Neuronal stem cell (in vitro differentiated cells): ENCODE measurements at regions not wholly inside any gene's neighbourhood (a gene's known extent, or its start where the extent isn't known, plus 50 kb on each side); places are given as distances from the start of the nearest gene placed in this dataset.

Source experiments
- DNase-seq: peaks from one replicate; pipeline ENCODE4 v3.0.0-alpha.2; 2013; ENCODE audit warnings: low spot score
- H2AFZ ChIP-seq: one replicate; pipeline ENCODE4 v1.6.1; 2013; ENCODE audit warnings: mild to moderate bottlenecking, low read length, inconsistent platforms
- H2AK5ac ChIP-seq: 2 replicates; pipeline ENCODE4 v1.6.1; 2013; ENCODE audit warnings: low read depth, mild to moderate bottlenecking, inconsistent platforms, low read length, moderate library complexity, mixed read lengths
- H2BK120ac ChIP-seq: 2 replicates; pipeline ENCODE4 v1.6.1; 2013; ENCODE audit warnings: low read depth, mild to moderate bottlenecking, inconsistent platforms, low read length, moderate library complexity, mixed read lengths
- H2BK12ac ChIP-seq: one replicate; pipeline ENCODE4 v1.6.1; 2013; ENCODE audit warnings: low read length, inconsistent platforms
- H2BK15ac ChIP-seq: 2 replicates; pipeline ENCODE4 v1.6.1; 2013; ENCODE audit warnings: mild to moderate bottlenecking, low read length, inconsistent platforms, mixed read lengths
- H2BK5ac ChIP-seq: one replicate; pipeline ENCODE4 v1.6.1; 2013; ENCODE audit warnings: inconsistent platforms, mild to moderate bottlenecking, low read length, moderate library complexity
- H3K14ac ChIP-seq: one replicate; pipeline ENCODE4 v1.6.1; 2013; ENCODE audit warnings: low read length, inconsistent platforms
- H3K18ac ChIP-seq: 2 replicates; pipeline ENCODE4 v1.6.1; 2013; ENCODE audit warnings: low read length, inconsistent platforms
- H3K23ac ChIP-seq: 2 replicates; pipeline ENCODE4 v1.6.1; 2013; ENCODE audit warnings: low read depth, mild to moderate bottlenecking, mixed read lengths, low read length, inconsistent platforms; ENCODE audit not compliant: poor library complexity
- H3K27ac ChIP-seq: replicated peaks from 3 replicates; pipeline ENCODE4 v1.5.1; 2013; ENCODE audit warnings: low read length, inconsistent platforms
- H3K27me3 ChIP-seq, 3 experiments: 2 replicates each; pipeline ENCODE4 v1.6.1; 2013; ENCODE audit warnings: low read length in 3 of 3, mild to moderate bottlenecking in 2 of 3, inconsistent platforms in 1 of 3, low read depth in 1 of 3, mixed read lengths in 1 of 3, moderate library complexity in 1 of 3; ENCODE audit not compliant: control insufficient read depth in 3 of 3, insufficient read depth in 3 of 3
- H3K36me3 ChIP-seq, 2 donors: replicated peaks in 1 of 2; 2 replicates each; pipeline ENCODE4 v1.6.1; 2013; ENCODE audit warnings: low read length in 2 of 2; ENCODE audit not compliant: control insufficient read depth in 2 of 2, insufficient read depth in 2 of 2
- H3K4ac ChIP-seq: 2 replicates; pipeline ENCODE4 v1.6.1; 2013; ENCODE audit warnings: inconsistent platforms, mild to moderate bottlenecking, low read length, moderate library complexity
- H3K4me1 ChIP-seq, 2 donors: 1 replicate in 1 of 2; 2 replicates in 1 of 2; pipeline ENCODE4 v1.6.1; 2013; ENCODE audit warnings: low read length in 2 of 2, low read depth in 1 of 2; ENCODE audit not compliant: control insufficient read depth in 2 of 2, insufficient read depth in 1 of 2
- H3K4me2 ChIP-seq: one replicate; pipeline ENCODE4 v1.6.1; 2013; ENCODE audit warnings: mild to moderate bottlenecking, low read length, inconsistent platforms; ENCODE audit not compliant: insufficient read depth, poor library complexity, severe bottlenecking
- H3K4me3 ChIP-seq, 2 donors: 2 replicates each; pipeline ENCODE4 v1.5.1; 2013; ENCODE audit warnings: low read length in 2 of 2, mild to moderate bottlenecking in 2 of 2, inconsistent platforms in 1 of 2, moderate library complexity in 1 of 2
- H3K79me1 ChIP-seq: one replicate; pipeline ENCODE4 v1.6.1; 2013; ENCODE audit warnings: low read depth, mild to moderate bottlenecking, inconsistent platforms, low read length, moderate library complexity
- H3K9ac ChIP-seq: one replicate; pipeline ENCODE4 v1.6.1; 2013; ENCODE audit warnings: mild to moderate bottlenecking, low read depth, low read length, inconsistent platforms; ENCODE audit not compliant: poor library complexity
- H3K9me3 ChIP-seq, 2 donors: replicated peaks in 1 of 2; 2 replicates each; pipeline versions ENCODE3 to v1.6.1; 2013; ENCODE audit warnings: low read length in 2 of 2, mild to moderate bottlenecking in 2 of 2, inconsistent platforms in 1 of 2, low read depth in 1 of 2, mixed read lengths in 1 of 2, moderate library complexity in 1 of 2; ENCODE audit not compliant: control insufficient read depth in 2 of 2, insufficient read depth in 1 of 2
- H4K8ac ChIP-seq: one replicate; pipeline ENCODE4 v1.6.1; 2013; ENCODE audit warnings: low read depth, mild to moderate bottlenecking, inconsistent platforms, low read length, moderate library complexity
- H4K91ac ChIP-seq: one replicate; pipeline ENCODE4 v1.6.1; 2013; ENCODE audit warnings: low read length, low read depth, mild to moderate bottlenecking, inconsistent platforms; ENCODE audit not compliant: poor library complexity
- WGBS, 2 donors: extraction: QIAGEN DNeasy Blood & Tissue Kit; methylation state at CpG; one replicate each; pipeline ENCODE4 v1.1.7; 2013; ENCODE audit warnings: missing lambda C conversion rate in 2 of 2, mixed read lengths in 1 of 2; ENCODE audit not compliant: insufficient read length in 2 of 2, insufficient replicate concordance in 1 of 2; ENCODE audit errors: extremely low coverage in 2 of 2; 5-methylcytosine and 5-hydroxymethylcytosine counted together

DNA sequence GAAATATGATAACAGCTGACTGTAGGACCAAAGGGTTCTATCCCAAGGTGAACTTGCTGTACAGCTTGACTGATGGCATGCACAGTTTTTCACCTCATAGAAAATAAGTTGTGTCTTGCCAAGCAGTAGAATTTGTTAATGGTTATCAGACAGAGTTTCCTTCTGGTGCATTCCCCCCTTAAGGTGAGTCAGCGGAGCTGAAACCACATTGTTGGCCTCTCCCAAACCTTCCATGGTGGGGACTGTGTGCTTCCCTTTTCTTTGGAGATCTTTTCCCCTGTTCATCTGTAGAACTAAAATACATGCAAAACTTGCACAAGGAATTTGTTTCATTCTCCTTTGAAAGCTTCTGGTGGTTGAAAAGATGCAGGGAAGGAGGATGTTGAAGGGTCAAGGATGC is 179.8 kb downstream of the FGF1 start:
- Histone ChIP-seq H2BK12ac (no peak overlapping the region), H3K23ac (no peak overlapping the region), H3K36me3 (no peaks in the 10 kb centered on the region), H2AK5ac (no peak overlapping the region), H3K27me3 (no peaks in the 10 kb centered on the region), H3K4me2 (no peak overlapping the region), H3K9me3 (no peaks in the 10 kb centered on the region), H3K4me3 (no peak overlapping the region), H3K27ac (no peak overlapping the region), H3K14ac (no peak overlapping the region), H4K91ac (no peak overlapping the region), H2BK120ac (no peak overlapping the region), H3K79me1 (no peaks in the 10 kb centered on the region), H4K8ac (no peak overlapping the region), H3K9ac (no peak overlapping the region), H2BK15ac (no peak overlapping the region), H2AFZ (no peak overlapping the region), H3K4me1 (peaks cover 0 to 2% of the 10 kb centered on the region in 2 donors), H2BK5ac (no peak overlapping the region), H3K18ac (no peak overlapping the region), H3K4ac (no peak overlapping the region)
- DNase-seq = no peak
- no CpG with 5 or more reads among the region's 1 CpG for WGBS, 2 donors

DNA sequence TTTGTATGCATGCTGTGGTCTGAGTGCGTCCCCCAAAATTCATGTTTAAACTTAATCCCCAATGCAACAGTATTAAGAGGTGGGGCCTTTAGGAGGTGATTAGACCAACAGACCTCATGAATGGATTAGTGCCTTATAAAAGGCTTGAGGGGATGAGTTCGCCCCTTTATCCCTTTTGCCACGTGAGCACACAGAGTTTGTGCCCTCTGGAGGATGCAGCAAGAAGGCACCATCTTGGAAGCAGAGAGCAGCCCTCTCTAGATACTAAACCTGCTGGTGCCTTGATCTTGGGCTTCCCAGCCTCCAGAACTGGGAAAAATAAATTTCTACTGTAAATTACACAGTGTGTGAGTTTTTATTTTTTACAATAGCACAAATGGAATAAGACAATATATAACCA is 177.1 kb upstream of the SPRY4 start:
- H3K27ac ChIP-seq = no peak overlapping the region
- no peak for DNase-seq
- H3K9me3 ChIP-seq = no peaks in the 10 kb centered on the region
- H3K36me3 ChIP-seq = no peaks in the 10 kb centered on the region
- H3K4me3 ChIP-seq = no peak overlapping the region
- no peak overlapping the region for H2AK5ac ChIP-seq
- H3K14ac ChIP-seq = no peak overlapping the region
- no peak overlapping the region for H2BK120ac ChIP-seq
- no peak overlapping the region for H4K91ac ChIP-seq
- H3K9ac ChIP-seq = no peak overlapping the region
- H2BK15ac ChIP-seq = no peak overlapping the region
- no peaks in the 10 kb centered on the region for H3K4me1 ChIP-seq
- no peak overlapping the region for H2AFZ ChIP-seq
- no peaks in the 10 kb centered on the region for H3K27me3 ChIP-seq
- no CpG with 5 or more reads among the region's 3 CpGs for WGBS, 2 donors
- no peaks in the 10 kb centered on the region for H3K79me1 ChIP-seq
- H2BK12ac ChIP-seq = no peak overlapping the region
- H3K4ac ChIP-seq = no peak overlapping the region
- no peak overlapping the region for H2BK5ac ChIP-seq
- H3K18ac ChIP-seq = no peak overlapping the region
- H3K23ac ChIP-seq = no peak overlapping the region
- no peak overlapping the region for H3K4me2 ChIP-seq
- no peak overlapping the region for H4K8ac ChIP-seq

DNA sequence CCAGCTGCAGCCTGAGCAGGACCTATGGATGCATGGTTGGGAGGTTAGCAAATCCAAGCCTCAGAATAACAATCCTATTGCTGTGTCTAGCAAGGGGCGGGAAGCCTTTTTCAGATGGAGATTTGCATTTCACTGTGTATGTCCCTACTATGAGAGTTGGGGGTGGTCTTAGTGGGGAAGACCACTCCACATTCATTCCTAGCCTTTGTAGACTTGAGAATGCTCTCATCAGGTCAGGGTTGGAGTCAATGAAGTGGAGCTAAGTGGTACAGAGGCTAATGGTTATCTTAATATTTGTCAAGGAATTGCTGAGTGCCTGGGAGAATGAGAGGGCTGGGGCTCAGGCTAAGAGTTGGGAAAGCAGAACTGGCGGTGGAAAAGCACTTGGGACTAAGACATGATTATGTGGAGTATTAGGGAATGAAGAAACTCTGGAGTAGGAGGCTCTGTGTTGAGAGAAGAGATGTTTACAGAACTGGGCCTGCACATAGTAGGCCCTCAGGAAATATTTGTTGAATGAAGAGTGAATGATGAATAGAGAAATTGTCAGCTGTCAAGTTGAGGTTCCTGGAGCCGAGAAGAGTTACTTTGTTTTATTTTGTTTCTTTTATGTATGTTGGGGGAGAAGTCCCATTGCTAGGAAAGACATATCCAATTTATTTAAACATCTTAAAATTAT is 175.5 kb upstream of the SPRY4 start:
- H3K18ac ChIP-seq = no peak overlapping the region
- no peak overlapping the region for H2BK12ac ChIP-seq
- H4K91ac ChIP-seq = no peak overlapping the region
- H3K4me3 ChIP-seq = no peak overlapping the region
- no peak overlapping the region for H2AK5ac ChIP-seq
- no peaks in the 10 kb centered on the region for H3K79me1 ChIP-seq
- H2BK120ac ChIP-seq = no peak overlapping the region
- H3K9me3 ChIP-seq = no peaks in the 10 kb centered on the region
- H3K14ac ChIP-seq = no peak overlapping the region
- no peak overlapping the region for H3K9ac ChIP-seq
- no peak overlapping the region for H3K27ac ChIP-seq
- H4K8ac ChIP-seq = no peak overlapping the region
- DNase-seq = no peak
- no peak overlapping the region for H2BK15ac ChIP-seq
- H3K4me2 ChIP-seq = no peak overlapping the region
- no peaks in the 10 kb centered on the region for H3K4me1 ChIP-seq
- no peak overlapping the region for H3K4ac ChIP-seq
- H3K23ac ChIP-seq = no peak overlapping the region
- no peak overlapping the region for H2AFZ ChIP-seq
- WGBS, 2 donors = no CpG with 5 or more reads among the region's 3 CpGs
- no peaks in the 10 kb centered on the region for H3K36me3 ChIP-seq
- no peaks in the 10 kb centered on the region for H3K27me3 ChIP-seq
- no peak overlapping the region for H2BK5ac ChIP-seq

DNA sequence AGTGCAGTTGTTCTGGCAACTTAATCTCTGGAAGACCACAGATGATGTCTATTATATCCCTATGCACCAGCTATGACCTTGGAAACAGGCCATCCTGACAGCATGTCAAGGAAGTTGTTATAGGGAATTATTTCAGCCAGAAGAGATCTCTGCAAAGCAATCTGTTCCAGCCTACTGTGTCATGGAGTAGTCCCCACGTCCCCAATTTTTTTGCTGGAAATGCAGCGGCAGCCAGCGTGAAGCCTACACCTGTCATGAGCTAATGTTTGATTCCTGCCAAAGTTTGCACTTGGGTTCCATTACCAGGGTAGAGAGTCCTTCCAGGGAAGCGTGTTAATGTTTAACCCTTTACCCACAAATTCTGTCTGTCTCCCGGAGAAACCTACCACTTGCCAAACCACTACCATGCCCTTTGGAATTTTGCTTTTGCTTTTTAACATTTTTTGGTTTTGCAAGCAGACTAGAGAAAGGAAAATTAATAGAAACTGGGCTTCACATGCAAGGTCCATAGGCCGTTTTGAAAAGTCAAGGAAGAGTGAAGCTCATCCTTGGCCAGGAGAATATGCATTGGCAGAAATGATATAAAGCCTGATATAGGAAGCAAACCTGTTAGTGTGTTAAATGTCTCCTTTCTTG is 174.9 kb upstream of the SPRY4 start:
- H3K79me1 ChIP-seq = no peaks in the 10 kb centered on the region
- no peak overlapping the region for H3K9ac ChIP-seq
- no peak overlapping the region for H2BK120ac ChIP-seq
- H4K8ac ChIP-seq = no peak overlapping the region
- peak overlapping the region; percentile 26 for H2AK5ac ChIP-seq
- H3K4ac ChIP-seq = no peak overlapping the region
- H3K27me3 ChIP-seq = no peaks in the 10 kb centered on the region
- no peak overlapping the region for H3K14ac ChIP-seq
- no peak for DNase-seq
- H3K23ac ChIP-seq = no peak overlapping the region
- H3K27ac ChIP-seq = no peak overlapping the region
- H2BK5ac ChIP-seq = no peak overlapping the region
- H3K4me2 ChIP-seq = no peak overlapping the region
- no peak overlapping the region for H2BK15ac ChIP-seq
- H4K91ac ChIP-seq = no peak overlapping the region
- H3K4me3 ChIP-seq = no peak overlapping the region
- H2AFZ ChIP-seq = no peak overlapping the region
- no peak overlapping the region for H2BK12ac ChIP-seq
- H3K4me1 ChIP-seq = no peaks in the 10 kb centered on the region
- H3K18ac ChIP-seq = no peak overlapping the region
- no peaks in the 10 kb centered on the region for H3K9me3 ChIP-seq
- H3K36me3 ChIP-seq = no peaks in the 10 kb centered on the region
- no CpG with 5 or more reads among the region's 6 CpGs for WGBS, 2 donors
